AG04450 (cell line): ENCODE measurements at regions not wholly inside any gene's neighbourhood (a gene's known extent, or its start where the extent isn't known, plus 50 kb on each side); places are given as distances from the start of the nearest gene placed in this dataset.

Experiments used
- CTCF ChIA-PET: fragments of 300-600, 350-600 bp; formaldehyde crosslinking; extraction: SDS; loops from one replicate; lab custom pipeline; 2022; ENCODE audit warnings: antibody characterized with exemption, inconsistent platforms; lab: Charles Lee
- POLR2A ChIA-PET: fragments of 350-600 bp; formaldehyde crosslinking; extraction: SDS; loops from one replicate; lab custom pipeline; 2021; ENCODE audit warnings: antibody characterized with exemption, inconsistent platforms; lab: Yijun Ruan, JAX
- DNase-seq: peaks from one replicate; pipeline ENCODE4 v3.0.0-alpha.2; 2011; ENCODE audit warnings: low read depth, low spot score
- H3K27ac ChIP-seq: one replicate; pipeline ENCODE4 v1.5.1; 2012; ENCODE audit warnings: low read depth, low read length, control low read depth
- H3K27me3 ChIP-seq: one replicate; pipeline ENCODE4 v1.6.0; 2012; ENCODE audit warnings: low read length; ENCODE audit not compliant: control insufficient read depth, insufficient read depth
- H3K4me3 ChIP-seq: 2 replicates; pipeline ENCODE4 v1.5.1; 2011; ENCODE audit warnings: mild to moderate bottlenecking, low read depth, low read length, control low read depth
- H3K9me3 ChIP-seq: 2 replicates; pipeline ENCODE4 v1.5.1; 2012; ENCODE audit warnings: low read length; ENCODE audit not compliant: control insufficient read depth, insufficient read depth
- TF ChIP-seq, protein P1 (sequence below): IDR thresholded peaks from 2 replicates; pipeline ENCODE4 v1.5.1; 2011; ENCODE audit warnings: low read depth, low read length, control low read depth, inconsistent platforms

DNA sequence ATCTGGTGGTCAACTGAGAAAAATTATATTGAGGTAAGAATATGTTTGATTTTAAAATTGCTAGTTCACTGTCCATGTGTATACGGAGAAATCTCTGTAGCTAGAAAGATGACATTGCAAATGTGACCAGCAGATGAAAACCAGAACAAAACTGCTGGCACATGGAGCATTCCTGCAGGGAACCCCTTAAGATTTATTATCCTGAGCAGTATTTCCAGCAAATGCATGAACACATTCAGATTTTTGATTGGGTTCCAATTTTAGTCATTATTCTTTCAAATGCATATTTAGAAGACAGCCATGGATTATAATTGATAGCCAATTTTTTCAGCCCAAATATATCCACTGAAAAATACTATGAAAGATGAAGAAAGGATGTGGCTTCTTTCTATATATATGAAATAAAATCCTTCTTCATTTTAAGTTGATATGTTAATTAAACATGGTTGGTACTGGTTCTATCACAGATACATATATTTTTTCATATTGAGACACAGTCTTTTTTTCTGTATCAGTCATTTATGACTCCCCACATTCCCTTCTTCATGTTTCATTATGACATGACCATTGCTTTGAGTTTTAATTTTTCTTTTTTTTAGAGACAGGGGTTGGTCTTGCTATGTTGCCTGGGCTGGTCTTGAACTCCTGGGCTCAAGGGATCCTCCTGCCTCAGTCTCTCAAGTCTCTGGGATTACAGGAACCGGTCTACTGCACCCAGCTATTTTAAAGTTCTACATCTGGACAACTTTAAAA is 376.5 kb downstream of the KLF12 start:
- no peak overlapping the region for H3K4me3 ChIP-seq
- DNase-seq, result no peak
- H3K9me3 ChIP-seq, result no peaks in the 10 kb centered on the region
- CTCF ChIA-PET, result interaction anchor here (0.7 to 0.9 kb wide), 2 partner anchors 529 to 1462 kb away, joined by 4 to 6 read pairs; no protein-coding TSS in a partner anchor
- no peak overlapping the region for H3K27ac ChIP-seq
- POLR2A ChIA-PET, result no interaction called here
- TF ChIP-seq, protein P1, sequence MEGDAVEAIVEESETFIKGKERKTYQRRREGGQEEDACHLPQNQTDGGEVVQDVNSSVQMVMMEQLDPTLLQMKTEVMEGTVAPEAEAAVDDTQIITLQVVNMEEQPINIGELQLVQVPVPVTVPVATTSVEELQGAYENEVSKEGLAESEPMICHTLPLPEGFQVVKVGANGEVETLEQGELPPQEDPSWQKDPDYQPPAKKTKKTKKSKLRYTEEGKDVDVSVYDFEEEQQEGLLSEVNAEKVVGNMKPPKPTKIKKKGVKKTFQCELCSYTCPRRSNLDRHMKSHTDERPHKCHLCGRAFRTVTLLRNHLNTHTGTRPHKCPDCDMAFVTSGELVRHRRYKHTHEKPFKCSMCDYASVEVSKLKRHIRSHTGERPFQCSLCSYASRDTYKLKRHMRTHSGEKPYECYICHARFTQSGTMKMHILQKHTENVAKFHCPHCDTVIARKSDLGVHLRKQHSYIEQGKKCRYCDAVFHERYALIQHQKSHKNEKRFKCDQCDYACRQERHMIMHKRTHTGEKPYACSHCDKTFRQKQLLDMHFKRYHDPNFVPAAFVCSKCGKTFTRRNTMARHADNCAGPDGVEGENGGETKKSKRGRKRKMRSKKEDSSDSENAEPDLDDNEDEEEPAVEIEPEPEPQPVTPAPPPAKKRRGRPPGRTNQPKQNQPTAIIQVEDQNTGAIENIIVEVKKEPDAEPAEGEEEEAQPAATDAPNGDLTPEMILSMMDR, result no peak
- no peaks in the 10 kb centered on the region for H3K27me3 ChIP-seq

DNA sequence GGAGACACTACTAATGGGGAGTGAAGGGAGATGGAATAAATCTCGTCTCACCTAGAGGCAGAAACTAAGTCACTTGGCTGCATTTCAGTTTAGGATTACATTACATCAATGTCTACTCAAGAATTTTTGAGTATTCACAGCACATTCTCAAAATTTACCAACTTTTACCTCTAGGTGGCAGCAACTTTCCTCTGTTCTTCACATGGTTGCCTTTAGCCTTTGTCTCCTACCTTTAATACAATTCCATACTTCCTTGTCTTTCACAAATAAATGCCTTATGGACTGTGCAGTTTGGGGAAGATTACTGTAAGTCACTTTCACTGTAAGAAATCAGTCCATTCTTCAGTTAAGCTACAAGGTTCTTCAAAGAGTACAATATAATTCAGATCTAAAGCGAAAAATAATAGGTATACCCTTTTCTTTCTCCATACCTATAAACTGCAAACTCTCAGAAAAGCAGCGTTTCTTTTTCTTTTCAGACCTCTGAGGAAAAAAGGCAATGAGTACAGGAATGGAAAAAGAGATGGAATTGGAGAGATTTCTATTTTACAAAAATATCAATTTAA is 379.4 kb downstream of the KLF12 start:
- POLR2A ChIA-PET, result no interaction called here
- Histone ChIP-seq H3K9me3 (no peaks in the 10 kb centered on the region), H3K4me3 (no peak overlapping the region), H3K27me3 (no peaks in the 10 kb centered on the region), H3K27ac (no peak overlapping the region)
- TF ChIP-seq, protein P1, result peak; percentile 72
- peak; percentile 32 for DNase-seq
- CTCF ChIA-PET, result interaction anchor here (0.5 to 1.4 kb wide), 19 partner anchors 8 to 1503 kb away, joined by 3 to 11 read pairs (median 3); no protein-coding TSS in a partner anchor

DNA sequence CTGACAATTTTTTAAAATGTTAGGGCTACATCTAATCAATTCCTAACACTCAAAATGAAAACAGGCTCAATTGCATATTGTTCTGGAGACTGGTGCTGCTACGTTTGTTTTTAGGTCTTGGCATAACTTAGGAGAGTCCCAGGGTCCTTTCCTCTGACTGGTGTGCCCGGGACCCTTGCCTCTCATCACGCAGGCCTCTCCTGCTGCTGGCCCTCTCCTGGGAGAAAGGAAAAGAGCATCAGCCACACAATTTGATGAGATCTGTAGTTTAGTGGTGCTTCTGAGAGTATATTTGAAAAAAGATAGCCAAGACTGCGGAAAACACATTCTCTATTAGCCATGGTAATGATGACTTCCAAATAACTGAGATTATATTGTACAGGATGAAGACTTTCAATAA is 380.0 kb downstream of the KLF12 start:
- ChIA-PET POLR2A (no interaction called here), CTCF (interaction anchor here (0.7 to 1.4 kb wide), 5 partner anchors 9 to 700 kb away, joined by 3 to 11 read pairs (median 5); no protein-coding TSS in a partner anchor)
- no peak for DNase-seq
- Histone ChIP-seq H3K9me3 (no peaks in the 10 kb centered on the region), H3K27ac (no peak overlapping the region), H3K4me3 (no peak overlapping the region), H3K27me3 (no peaks in the 10 kb centered on the region)
- TF ChIP-seq, protein P1, result no peak

DNA sequence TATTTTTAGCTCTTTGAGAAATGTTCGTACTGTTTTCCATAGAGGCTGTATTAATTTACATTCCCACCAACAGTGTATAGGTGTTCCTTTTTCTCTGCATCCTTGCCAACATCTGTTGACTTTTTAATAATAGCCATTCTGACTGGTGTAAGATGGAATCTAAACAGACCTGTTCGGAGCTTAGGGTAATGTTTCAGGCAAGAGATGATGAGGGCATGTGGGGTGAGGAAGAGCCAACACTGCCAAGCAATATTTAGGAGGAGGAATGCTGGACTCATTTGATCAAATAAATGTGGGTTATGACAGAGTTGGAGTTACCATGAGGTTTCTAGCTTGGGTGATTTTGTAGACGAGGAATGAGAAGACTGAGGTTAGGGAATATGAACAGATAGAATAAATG is 382.9 kb downstream of the KLF12 start:
- ChIA-PET POLR2A (no interaction called here), CTCF (interaction anchor here (0.5 kb wide), 1 partner anchor 941 kb away, joined by 4 read pairs; no protein-coding TSS in a partner anchor)
- no peak for DNase-seq
- Histone ChIP-seq H3K9me3 (no peaks in the 10 kb centered on the region), H3K27ac (no peak overlapping the region), H3K27me3 (no peaks in the 10 kb centered on the region), H3K4me3 (no peak overlapping the region)
- TF ChIP-seq, protein P1, result no peak

DNA sequence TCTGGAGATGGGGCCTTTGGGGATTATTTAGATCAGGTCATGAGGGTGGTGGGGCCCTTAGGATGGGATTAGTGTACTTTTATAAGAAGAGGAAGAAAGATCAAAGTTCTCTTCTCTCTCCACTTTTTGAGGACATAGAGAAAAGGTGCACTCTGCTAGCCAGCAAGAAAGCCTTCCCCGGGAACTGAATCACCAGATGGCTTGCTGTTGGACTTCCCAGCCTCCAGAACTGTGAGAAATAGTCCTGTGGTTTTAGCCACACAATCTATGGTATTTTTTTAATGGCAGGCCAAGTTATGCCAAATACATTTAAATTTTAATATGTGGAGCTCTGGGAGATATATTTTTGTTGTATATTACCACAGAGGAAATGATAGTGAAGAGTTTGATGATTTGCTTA is 385.8 kb downstream of the KLF12 start:
- Histone ChIP-seq H3K9me3 (no peaks in the 10 kb centered on the region), H3K4me3 (no peak overlapping the region), H3K27ac (no peak overlapping the region), H3K27me3 (no peaks in the 10 kb centered on the region)
- CTCF ChIA-PET, result interaction anchor here (0.6 kb wide), 1 partner anchor 9 kb away, joined by 4 read pairs; no protein-coding TSS in a partner anchor
- DNase-seq, result no peak
- POLR2A ChIA-PET, result no interaction called here
- TF ChIP-seq, protein P1, result no peak
